WI38 (cell line): ENCODE measurements at regions not wholly inside any gene's neighbourhood (a gene's known extent, or its start where the extent isn't known, plus 50 kb on each side); places are given as distances from the start of the nearest gene placed in this dataset.
"Not testable (repeated sequence)": the region's sequence is repeated elsewhere in the genome, so short reads cannot be mapped to it uniquely, and the experiment has no call there.

ENCODE experiments used
- H3K4me3 ChIP-seq: 2 replicates; pipeline ENCODE4 v1.5.1; 2011; ENCODE audit warnings: low read depth, mild to moderate bottlenecking, control low read depth, low read length
- TF ChIP-seq, protein P1 (sequence below): IDR thresholded peaks from 2 replicates; pipeline ENCODE4 v1.5.1; 2012; ENCODE audit warnings: low read depth, mild to moderate bottlenecking, control low read depth, low read length

GRCh38 chr5:7105358-7105757 is 290.6 kb upstream of the ADCY2 start:
- TF ChIP-seq, protein P1, sequence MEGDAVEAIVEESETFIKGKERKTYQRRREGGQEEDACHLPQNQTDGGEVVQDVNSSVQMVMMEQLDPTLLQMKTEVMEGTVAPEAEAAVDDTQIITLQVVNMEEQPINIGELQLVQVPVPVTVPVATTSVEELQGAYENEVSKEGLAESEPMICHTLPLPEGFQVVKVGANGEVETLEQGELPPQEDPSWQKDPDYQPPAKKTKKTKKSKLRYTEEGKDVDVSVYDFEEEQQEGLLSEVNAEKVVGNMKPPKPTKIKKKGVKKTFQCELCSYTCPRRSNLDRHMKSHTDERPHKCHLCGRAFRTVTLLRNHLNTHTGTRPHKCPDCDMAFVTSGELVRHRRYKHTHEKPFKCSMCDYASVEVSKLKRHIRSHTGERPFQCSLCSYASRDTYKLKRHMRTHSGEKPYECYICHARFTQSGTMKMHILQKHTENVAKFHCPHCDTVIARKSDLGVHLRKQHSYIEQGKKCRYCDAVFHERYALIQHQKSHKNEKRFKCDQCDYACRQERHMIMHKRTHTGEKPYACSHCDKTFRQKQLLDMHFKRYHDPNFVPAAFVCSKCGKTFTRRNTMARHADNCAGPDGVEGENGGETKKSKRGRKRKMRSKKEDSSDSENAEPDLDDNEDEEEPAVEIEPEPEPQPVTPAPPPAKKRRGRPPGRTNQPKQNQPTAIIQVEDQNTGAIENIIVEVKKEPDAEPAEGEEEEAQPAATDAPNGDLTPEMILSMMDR: no peak
- no peak overlapping the region for H3K4me3 ChIP-seq

GRCh38 chr5:7117961-7118360 is 278.0 kb upstream of the ADCY2 start:
- TF ChIP-seq, protein P1: no peak
- H3K4me3 ChIP-seq: no peak overlapping the region

DNA sequence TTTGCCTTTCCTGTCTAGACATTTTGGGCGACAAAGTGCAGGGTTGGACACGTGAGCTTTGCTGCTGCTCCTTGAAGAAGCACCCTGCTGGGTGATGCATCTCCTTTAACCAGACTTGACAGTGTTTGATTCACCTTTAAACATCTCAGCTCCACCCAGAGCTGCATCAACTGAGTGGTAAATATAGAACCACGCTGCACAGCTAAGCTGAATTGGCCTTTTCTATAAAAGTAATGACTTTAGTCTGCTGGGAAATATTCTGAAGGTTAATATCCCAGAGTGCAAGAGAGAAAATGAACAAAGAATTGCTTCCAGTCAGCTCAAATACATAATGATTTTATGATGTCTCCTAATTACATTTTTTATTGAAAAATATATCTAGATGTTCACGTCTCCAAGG is 264.3 kb upstream of the ADCY2 start:
- no peak overlapping the region for H3K4me3 ChIP-seq
- TF ChIP-seq, protein P1: no peak

GRCh38 chr5:7146886-7147285 is 249.1 kb upstream of the ADCY2 start:
- no peak overlapping the region for H3K4me3 ChIP-seq
- TF ChIP-seq, protein P1: no peak

DNA sequence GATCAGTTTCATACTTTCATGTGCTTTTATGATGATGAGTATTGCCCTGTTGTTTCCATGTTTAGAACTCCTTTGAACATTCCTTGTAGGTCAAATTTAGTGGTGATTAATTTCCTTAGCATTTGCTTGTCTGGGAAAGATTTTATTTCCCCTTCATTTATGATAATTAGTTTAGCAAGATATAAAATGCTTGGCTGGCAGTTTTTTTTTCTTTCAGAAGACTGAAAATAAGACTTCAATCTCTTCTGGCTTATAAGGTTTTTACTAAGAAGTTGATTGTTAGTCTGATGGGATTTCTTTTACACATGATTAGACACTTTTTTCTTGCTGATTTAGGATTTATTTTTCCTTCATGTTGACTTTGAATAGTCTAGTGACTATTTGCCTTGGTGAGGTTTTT is 238.9 kb upstream of the ADCY2 start:
- TF ChIP-seq, protein P1: no peak
- no peak overlapping the region for H3K4me3 ChIP-seq

DNA sequence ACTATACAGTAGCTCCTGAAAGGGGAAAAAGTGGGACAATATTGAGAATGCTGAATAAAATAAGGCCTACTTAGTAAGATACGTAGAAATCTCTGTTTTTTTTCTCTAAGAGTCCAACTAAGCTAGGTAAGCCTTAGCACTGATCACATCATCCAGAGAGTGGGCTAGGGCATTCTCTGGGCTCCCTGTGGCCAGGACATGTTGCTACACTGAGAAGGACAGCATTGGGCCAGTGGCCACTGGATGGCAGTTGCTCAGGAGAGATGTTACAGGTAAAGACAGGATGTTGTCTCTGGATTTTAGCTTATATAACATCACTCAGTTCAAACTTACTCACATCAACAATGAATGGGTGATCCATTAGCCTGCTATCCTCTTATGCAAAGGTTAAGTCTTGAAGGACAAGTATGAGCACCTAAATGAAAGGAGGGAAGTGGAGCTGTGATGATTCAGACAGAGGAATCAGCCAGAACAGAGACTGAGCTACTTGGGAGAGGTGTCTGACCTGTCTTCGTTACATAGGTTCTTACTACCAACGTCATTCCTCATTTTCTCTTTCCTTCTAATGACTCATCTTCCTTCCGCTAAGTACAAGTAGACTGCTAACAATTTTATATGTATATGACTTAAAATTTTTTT is 226.6 kb upstream of the ADCY2 start:
- no peak overlapping the region for H3K4me3 ChIP-seq
- TF ChIP-seq, protein P1: no peak

DNA sequence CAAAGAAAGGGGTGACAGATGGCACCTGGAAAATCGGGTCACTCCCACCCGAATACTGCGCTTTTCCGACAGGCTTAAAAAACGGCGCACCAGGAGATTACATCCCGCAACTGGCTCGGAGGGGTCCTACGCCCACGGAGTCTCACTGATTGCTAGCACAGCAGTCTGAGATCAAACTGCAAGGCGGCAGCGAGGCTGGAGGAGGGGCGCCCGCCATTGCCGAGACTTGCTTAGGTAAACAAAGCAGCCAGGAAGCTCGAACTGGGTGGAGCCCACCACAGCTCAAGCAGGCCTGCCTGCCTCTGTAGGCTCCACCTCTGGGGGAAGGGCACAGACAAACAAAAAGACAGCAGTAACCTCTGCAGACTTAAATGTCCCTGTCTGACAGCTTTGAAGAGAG is 225.2 kb upstream of the ADCY2 start:
- not testable (repeated sequence) for H3K4me3 ChIP-seq

DNA sequence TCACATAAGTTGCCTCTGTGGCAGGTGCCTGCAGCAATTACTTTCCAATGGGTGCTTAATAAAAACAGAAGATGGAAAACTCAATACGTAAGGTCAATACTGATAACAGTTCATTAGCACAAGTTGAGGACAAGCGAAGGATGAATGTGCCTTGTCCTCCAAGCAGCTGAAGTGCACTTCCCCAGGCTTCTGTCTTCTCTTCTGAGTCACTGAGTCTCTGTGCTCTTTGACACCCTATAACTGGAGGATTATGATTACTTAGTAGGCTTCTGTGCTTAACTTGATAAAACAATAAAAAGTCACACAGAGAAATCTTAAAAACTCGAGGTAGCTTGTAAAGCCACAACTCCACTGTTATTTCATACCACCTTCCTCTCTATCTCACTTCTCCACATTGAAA is 216.6 kb upstream of the ADCY2 start:
- H3K4me3 ChIP-seq: no peak overlapping the region
- TF ChIP-seq, protein P1: no peak
